GM12874 (cell line): ENCODE measurements at regions not wholly inside any gene's neighbourhood (a gene's known extent, or its start where the extent isn't known, plus 50 kb on each side); places are given as distances from the start of the nearest gene placed in this dataset.

Source experiments
- TF ChIP-seq, protein P1 (sequence below): IDR thresholded peaks from 2 replicates; pipeline ENCODE4 v1.5.1; 2011; ENCODE audit warnings: low read depth, mild to moderate bottlenecking, control low read depth, low read length, moderate library complexity; ENCODE audit not compliant: insufficient read depth

DNA sequence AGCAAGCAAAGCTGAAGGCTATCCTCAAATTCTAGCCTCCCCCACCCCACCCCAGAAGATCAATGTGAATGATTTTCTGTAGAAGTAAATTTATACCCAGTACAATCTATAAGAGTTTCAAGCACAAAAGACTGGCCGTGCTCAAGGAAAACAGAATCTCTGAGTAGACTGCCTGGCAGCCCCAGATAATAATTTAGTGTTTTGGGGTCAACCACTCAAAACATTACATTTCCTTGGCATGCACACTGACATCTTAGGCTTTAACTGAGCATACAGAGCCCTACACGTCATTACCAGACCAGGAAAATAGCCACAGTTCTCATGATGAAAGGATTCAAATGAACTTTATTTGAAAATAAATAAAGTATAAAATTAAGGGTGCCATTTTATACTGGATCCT lies 376.5 kb downstream of the TBL1XR1 start:
- TF ChIP-seq, protein P1, sequence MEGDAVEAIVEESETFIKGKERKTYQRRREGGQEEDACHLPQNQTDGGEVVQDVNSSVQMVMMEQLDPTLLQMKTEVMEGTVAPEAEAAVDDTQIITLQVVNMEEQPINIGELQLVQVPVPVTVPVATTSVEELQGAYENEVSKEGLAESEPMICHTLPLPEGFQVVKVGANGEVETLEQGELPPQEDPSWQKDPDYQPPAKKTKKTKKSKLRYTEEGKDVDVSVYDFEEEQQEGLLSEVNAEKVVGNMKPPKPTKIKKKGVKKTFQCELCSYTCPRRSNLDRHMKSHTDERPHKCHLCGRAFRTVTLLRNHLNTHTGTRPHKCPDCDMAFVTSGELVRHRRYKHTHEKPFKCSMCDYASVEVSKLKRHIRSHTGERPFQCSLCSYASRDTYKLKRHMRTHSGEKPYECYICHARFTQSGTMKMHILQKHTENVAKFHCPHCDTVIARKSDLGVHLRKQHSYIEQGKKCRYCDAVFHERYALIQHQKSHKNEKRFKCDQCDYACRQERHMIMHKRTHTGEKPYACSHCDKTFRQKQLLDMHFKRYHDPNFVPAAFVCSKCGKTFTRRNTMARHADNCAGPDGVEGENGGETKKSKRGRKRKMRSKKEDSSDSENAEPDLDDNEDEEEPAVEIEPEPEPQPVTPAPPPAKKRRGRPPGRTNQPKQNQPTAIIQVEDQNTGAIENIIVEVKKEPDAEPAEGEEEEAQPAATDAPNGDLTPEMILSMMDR: no peak

DNA sequence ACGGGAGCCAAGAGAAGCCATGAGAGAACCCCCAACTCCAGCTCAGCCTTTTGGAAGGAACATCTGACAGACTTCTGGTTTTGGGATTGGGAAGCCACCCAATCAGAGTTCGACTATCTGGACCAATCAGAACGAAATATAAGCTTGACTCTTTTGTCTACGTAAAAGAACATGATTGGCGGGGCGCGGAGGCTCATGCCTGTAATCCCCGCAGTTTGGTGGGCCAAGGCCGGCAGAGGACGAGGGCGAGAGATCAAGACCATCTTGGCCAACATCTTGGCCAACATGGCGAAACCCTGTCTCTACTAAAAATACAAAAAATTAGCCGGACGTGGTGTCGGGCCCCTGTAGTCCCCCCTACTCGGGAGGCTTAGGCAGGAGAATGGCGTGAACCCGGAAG lies 380.3 kb downstream of the TBL1XR1 start:
- TF ChIP-seq, protein P1: no peak

DNA sequence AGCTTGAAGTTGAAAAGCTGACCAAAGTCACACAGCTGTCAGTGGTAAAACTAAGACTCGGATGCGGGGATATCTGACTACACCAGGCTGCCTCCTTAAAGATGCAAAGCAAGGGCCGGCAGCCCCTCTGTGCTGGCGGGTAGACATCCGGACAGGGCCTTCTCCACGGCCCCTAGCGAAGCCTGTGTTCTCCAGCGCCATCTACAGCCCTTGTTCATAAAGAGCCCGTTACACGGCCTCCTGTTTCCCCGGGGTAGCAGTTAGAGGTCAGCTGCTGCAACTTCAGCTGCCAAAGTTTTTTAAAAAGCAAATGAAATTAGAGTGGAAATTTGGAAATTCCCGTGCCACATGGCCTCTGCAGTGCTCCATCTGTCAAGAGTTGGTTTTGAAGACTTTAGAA lies 383.0 kb downstream of the TBL1XR1 start:
- TF ChIP-seq, protein P1: peak; percentile 76

DNA sequence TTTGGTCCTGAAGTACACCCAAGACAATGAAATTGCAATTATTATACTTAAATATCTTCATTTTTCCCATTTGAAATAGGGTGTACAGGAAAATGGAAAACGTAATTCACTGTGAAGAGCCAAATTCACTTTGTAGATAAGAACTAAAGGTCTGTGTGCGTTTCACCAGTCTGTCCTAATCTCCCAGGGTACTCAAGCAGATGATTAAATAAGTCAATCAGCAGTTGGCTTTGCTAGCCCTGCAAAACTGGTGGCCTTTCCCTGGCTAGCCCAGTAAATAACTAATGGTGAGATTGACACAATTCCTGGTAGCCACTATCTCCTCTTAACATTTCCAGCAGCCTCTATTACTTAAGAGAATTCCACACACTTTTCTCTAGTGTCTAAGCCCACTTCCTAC lies 389.3 kb downstream of the TBL1XR1 start:
- TF ChIP-seq, protein P1: no peak

DNA sequence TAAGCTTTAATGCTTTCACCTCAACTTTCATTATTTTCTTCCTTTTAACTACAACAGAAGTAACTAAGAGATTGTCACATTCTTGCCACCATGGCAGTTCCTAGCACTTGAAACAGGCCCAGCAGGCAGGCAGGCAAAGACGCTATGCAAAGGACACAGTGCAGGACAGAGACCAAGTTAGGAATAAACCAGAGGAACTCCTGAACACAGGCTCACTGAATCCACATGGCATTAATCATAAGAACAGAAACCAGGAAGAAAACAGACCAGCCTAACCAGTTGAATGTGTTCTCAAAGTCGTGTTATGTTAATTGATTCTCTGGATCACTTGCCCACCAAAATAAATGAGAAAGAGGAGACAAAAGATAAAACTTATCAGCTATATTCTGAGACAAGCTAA lies 397.6 kb downstream of the TBL1XR1 start:
- TF ChIP-seq, protein P1: no peak

DNA sequence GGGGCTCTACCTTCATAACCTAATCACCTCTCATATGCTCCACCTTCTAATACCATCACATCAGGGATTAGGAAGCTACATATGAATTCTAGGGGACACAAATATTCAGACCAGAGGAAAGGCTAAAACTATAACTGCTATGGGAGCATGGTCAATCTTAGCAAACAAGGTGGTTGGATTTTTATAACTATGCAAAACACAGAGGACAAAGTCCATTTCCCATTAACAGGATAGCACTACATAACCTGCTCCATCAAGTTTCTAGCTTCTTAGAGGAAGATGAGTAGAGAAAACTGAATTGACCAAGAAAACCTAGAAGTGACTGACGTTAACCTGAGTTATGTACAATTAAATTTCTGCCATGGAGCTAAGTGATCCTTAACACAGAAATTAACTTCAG lies 398.6 kb downstream of the TBL1XR1 start:
- TF ChIP-seq, protein P1: no peak

DNA sequence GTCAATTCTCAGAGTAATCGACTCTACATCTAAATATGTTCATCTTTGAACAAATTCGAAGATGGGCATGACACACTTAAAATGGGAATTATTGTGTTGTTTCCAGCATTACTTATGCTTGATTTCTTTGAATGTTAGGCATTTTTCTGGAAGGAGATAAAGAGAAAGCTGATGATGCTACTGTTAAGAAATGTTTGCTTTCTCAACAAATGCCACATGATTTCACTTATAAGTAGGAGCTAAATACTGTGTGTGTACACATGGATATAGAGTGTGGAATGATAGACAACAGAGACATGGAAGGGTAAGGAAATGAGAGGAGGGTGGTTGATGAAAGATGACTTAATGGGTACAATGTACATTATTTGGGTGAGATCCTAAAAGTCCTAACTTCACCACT lies 400.9 kb downstream of the TBL1XR1 start:
- TF ChIP-seq, protein P1: no peak

DNA sequence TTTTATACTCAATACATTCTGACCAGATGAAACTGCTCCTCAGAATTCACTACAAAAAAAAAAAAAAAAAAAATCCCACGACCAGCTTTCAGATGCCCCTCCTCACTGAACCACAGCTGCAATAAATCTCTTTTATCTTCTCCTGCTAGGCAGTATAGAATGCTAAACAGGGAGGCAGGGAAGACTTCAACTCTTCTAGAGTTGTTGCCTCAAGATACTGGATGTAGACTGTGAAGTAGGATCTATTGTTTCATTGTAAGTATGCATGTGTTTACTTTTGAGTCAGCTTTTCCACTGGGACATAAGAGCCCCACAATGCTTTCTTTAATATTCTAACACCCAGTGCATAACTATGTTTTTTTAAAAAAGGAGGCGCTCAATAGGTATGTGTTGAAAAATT lies 401.4 kb downstream of the TBL1XR1 start:
- TF ChIP-seq, protein P1: no peak
